Testis (tissue), 2 donors: ENCODE measurements at regions not wholly inside any gene's neighbourhood (a gene's known extent, or its start where the extent isn't known, plus 50 kb on each side); places are given as distances from the start of the nearest gene placed in this dataset.

ENCODE experiments used
- DNase-seq: peaks from one replicate; pipeline ENCODE4 v3.0.0-alpha.2; 2019
- H3K27ac ChIP-seq, 2 donors: fragments of 200-600 bp; sonication (generic); one replicate each; pipeline ENCODE4 v1.5.1; 2019
- H3K27me3 ChIP-seq: fragments of 200-600 bp; sonication (generic); one replicate; pipeline ENCODE4 v1.5.1; 2019
- H3K36me3 ChIP-seq: fragments of 200-600 bp; sonication (generic); one replicate; pipeline ENCODE4 v1.5.1; 2017; ENCODE audit warnings: low read depth; ENCODE audit errors: missing control alignments
- H3K4me1 ChIP-seq: fragments of 200-600 bp; sonication (generic); one replicate; pipeline ENCODE4 v1.5.1; 2019
- H3K4me3 ChIP-seq, 2 donors: fragments of 200-600 bp; sonication (generic); one replicate each; pipeline ENCODE4 v1.5.1; 2017 to 2019
- H3K9me3 ChIP-seq: fragments of 200-600 bp; sonication (generic); one replicate; pipeline ENCODE4 v1.5.1; 2017
- POLR2A ChIP-seq: fragments of 450-650 bp; IDR thresholded peaks from one replicate; pipeline ENCODE4 v1.6.1; 2017; ENCODE audit warnings: antibody characterized with exemption, mild to moderate bottlenecking, moderate library complexity
- WGBS, 2 donors: methylation state at CpG; one replicate each; pipeline ENCODE4 v1.1.5; 2018; 5-methylcytosine and 5-hydroxymethylcytosine counted together
- intact Hi-C: fragments of 100-400 bp; cut with DNase I; formaldehyde crosslinking; loops from one replicate; pipeline ENCODE4 v1.15.1; 2023; ENCODE audit warnings: low total_unique reads
- TF ChIP-seq, protein P1 (sequence below), 3 experiments: fragments of 450-650 bp in 2 of 3; fragments of 200-600 bp in 1 of 3; sonication (generic) in 1 of 3; IDR thresholded peaks; one replicate each; pipeline ENCODE4 v1.5.1; 2016 to 2019; ENCODE audit warnings: antibody characterized with exemption in 3 of 3, mild to moderate bottlenecking in 2 of 3, moderate library complexity in 1 of 3

DNA sequence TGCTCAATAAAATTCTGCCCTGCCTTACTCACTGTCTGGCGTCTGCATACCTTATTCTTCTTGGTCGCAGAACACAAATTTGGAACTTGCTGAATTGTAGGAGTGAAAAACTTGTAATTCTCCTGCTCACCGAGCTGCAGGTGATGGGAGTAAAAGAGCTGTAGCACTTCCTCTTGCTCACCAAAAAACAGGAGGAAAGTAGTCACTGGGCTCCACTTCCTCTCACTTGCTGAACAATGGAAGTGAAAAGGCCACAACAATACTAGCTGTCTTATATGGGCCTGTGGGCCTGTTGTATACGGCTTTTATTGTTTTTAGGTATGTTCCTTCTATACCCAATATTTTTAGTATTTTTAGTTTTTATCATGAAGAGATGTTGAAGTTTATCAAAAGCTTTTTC lies 978.7 kb downstream of the SLITRK5 start:
- no peak for TF ChIP-seq POLR2A
- TF ChIP-seq, protein P1, sequence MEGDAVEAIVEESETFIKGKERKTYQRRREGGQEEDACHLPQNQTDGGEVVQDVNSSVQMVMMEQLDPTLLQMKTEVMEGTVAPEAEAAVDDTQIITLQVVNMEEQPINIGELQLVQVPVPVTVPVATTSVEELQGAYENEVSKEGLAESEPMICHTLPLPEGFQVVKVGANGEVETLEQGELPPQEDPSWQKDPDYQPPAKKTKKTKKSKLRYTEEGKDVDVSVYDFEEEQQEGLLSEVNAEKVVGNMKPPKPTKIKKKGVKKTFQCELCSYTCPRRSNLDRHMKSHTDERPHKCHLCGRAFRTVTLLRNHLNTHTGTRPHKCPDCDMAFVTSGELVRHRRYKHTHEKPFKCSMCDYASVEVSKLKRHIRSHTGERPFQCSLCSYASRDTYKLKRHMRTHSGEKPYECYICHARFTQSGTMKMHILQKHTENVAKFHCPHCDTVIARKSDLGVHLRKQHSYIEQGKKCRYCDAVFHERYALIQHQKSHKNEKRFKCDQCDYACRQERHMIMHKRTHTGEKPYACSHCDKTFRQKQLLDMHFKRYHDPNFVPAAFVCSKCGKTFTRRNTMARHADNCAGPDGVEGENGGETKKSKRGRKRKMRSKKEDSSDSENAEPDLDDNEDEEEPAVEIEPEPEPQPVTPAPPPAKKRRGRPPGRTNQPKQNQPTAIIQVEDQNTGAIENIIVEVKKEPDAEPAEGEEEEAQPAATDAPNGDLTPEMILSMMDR (IDR thresholded peaks at IDR 0.05), result no peak
- DNase-seq, result no peak
- Histone ChIP-seq H3K9me3 (no peaks in the 10 kb centered on the region), H3K4me1 (no peaks in the 10 kb centered on the region), H3K36me3 (no peaks in the 10 kb centered on the region), H3K27me3 (no peaks in the 10 kb centered on the region), H3K4me3 (no peak overlapping the region), H3K27ac (no peak overlapping the region)
- intact Hi-C loops, result no loop called here
- WGBS, 2 donors, result 81 to 95% methylated on average over 4 of the region's 4 CpGs

DNA sequence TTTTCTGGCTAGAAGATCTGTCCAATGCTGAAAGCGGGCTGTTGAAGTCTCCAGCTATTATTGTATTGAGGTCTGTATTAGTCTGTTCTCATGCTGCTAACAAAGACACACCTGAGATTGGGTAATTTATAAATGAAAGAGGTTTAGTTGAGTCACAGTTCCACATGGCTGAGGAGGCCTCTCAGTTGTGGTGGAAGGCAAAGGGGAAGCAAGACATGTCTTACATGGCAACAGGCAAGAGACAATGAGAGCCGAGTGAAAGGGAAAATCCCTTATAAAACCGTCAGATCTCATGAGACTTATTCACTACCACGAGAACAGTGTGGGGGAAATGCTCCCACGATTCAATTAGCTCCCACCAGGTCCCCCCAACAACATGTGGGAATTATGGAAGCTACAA lies 980.4 kb downstream of the SLITRK5 start:
- Histone ChIP-seq H3K4me3 (no peak overlapping the region), H3K9me3 (no peaks in the 10 kb centered on the region), H3K27me3 (no peaks in the 10 kb centered on the region), H3K4me1 (no peaks in the 10 kb centered on the region), H3K27ac (no peak overlapping the region), H3K36me3 (no peaks in the 10 kb centered on the region)
- TF ChIP-seq POLR2A, result no peak
- TF ChIP-seq, protein P1 (IDR thresholded peaks at IDR 0.05), result no peak
- intact Hi-C loops, result no loop called here
- 90 to 91% methylated on average over 5 of the region's 5 CpGs for WGBS, 2 donors
- no peak for DNase-seq

DNA sequence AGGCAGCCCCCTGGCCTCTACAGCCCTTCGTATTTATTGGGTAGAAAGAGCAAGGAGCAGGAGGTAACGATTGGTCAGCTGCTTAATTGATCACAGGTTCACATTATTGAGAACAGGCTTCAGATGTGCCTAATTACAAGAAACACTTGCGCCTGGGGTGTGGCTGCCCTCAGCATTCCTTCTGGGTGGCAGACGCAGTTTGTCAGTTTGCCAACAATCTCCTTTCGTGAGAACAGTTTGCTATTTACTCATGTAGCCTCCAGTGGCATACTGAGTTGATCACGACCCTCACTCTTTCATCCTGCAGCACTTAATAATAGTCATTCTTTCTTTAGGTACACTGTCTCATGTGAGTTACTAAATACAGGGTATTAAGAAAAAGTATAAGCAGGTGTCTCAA lies 985.6 kb downstream of the SLITRK5 start:
- DNase-seq, result no peak
- Histone ChIP-seq H3K4me3 (no peak overlapping the region), H3K27me3 (no peaks in the 10 kb centered on the region), H3K9me3 (no peaks in the 10 kb centered on the region), H3K4me1 (no peaks in the 10 kb centered on the region), H3K27ac (no peak overlapping the region), H3K36me3 (no peaks in the 10 kb centered on the region)
- intact Hi-C loops, result no loop called here
- WGBS, 2 donors, result 64 to 69% methylated on average over 6 of the region's 6 CpGs
- TF ChIP-seq, protein P1 (IDR thresholded peaks at IDR 0.05), result no peak
- TF ChIP-seq POLR2A, result no peak

DNA sequence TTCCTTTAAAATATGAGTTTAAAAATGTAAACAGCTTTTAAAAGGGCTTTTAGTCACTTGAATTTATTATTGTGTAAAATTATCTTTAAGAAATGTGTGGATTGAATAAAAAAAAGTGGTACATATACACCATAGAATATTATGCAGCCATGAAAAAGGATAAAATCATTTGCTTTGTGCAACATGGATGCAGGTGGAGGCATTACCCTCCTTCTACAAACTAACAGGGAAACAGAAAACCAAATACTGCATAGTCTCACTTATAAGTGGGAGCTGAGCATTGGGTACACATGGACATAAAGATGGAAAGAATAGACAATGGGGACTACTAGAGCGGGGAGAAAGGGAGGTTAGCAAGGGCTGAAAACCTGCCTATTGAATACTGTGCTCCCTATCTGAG lies 999.3 kb downstream of the SLITRK5 start:
- Histone ChIP-seq H3K27ac (no peak overlapping the region), H3K4me3 (no peak overlapping the region), H3K9me3 (no peaks in the 10 kb centered on the region), H3K4me1 (no peaks in the 10 kb centered on the region), H3K36me3 (no peaks in the 10 kb centered on the region), H3K27me3 (no peaks in the 10 kb centered on the region)
- no peak for DNase-seq
- WGBS, 2 donors, result 83 to 93% methylated on average over 1 of the region's 1 CpG
- TF ChIP-seq, protein P1 (IDR thresholded peaks at IDR 0.05), result no peak
- TF ChIP-seq POLR2A, result no peak
- intact Hi-C loops, result no loop called here

DNA sequence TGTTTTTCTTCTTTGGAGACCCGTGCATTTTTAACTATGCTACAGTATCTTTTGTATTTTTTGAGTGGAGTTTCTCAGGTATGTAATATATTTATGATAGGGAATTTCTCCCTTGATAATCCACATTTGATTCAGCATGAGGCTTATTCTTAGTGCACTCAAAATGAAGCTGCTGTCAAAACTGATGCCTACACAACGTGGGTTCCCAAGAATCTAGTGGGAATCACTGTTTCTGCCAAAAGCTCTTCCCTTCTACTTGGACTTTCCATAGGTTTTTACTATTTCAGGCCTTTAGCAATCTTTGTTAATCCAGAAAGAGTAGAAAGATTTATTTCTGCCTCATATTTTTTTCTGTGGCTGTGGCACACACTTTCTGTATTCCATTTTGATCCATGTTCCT lies 1003.7 kb downstream of the SLITRK5 start:
- intact Hi-C loops, result no loop called here
- no peaks in the 10 kb centered on the region for H3K4me1 ChIP-seq
- TF ChIP-seq POLR2A, result no peak
- TF ChIP-seq, protein P1 (IDR thresholded peaks at IDR 0.05), result no peak
- no peaks in the 10 kb centered on the region for H3K9me3 ChIP-seq
- WGBS, 2 donors, result 50 to 79% methylated on average over 2 of the region's 2 CpGs
- no peaks in the 10 kb centered on the region for H3K27me3 ChIP-seq
- no peak for DNase-seq
- no peaks in the 10 kb centered on the region for H3K36me3 ChIP-seq
- no peak overlapping the region for H3K27ac ChIP-seq
- H3K4me3 ChIP-seq, result no peak overlapping the region
